Sigmoid colon (tissue), 6 donors: ENCODE measurements at regions not wholly inside any gene's neighbourhood (a gene's known extent, or its start where the extent isn't known, plus 50 kb on each side); places are given as distances from the start of the nearest gene placed in this dataset.

ENCODE experiments used
- DNase-seq: peaks from one replicate; pipeline ENCODE4 v3.0.0-alpha.2; 2019
- H3K27ac ChIP-seq, 4 donors: fragments of 200-600 bp; sonication (generic); one replicate each; pipeline ENCODE4 v1.5.1; 2016 to 2019; ENCODE audit warnings: mild to moderate bottlenecking in 1 of 4
- H3K27me3 ChIP-seq, 3 donors: fragments of 200-600 bp; sonication (generic); one replicate each; pipeline ENCODE4 v1.5.1; 2019; ENCODE audit warnings: mild to moderate bottlenecking in 1 of 3
- H3K36me3 ChIP-seq, 4 donors: fragments of 200-600 bp; sonication (generic); one replicate each; pipeline ENCODE4 v1.5.1; 2016 to 2019
- H3K4me1 ChIP-seq, 4 donors: fragments of 200-600 bp; sonication (generic); one replicate each; pipeline ENCODE4 v1.5.1; 2017 to 2019
- H3K4me3 ChIP-seq, 4 donors: fragments of 200-600 bp; sonication (generic); one replicate each; pipeline ENCODE4 v1.5.1; 2017 to 2019; ENCODE audit warnings: mild to moderate bottlenecking in 2 of 4, moderate library complexity in 1 of 4
- H3K9me3 ChIP-seq, 4 donors: fragments of 200-600 bp in 3 of 4; sonication (generic) in 3 of 4; one replicate each; pipeline versions ENCODE4 v1.5.1 to v1.6.1; 2013 to 2019
- CTCF ChIP-seq, 4 experiments: fragments of 450-650 bp in 3 of 4; fragments of 200-600 bp in 1 of 4; IDR thresholded peaks; one replicate each; pipeline ENCODE4 v1.5.1; 2016 to 2019; ENCODE audit warnings: antibody characterized with exemption in 4 of 4, mild to moderate bottlenecking in 3 of 4, moderate library complexity in 2 of 4
- EP300 ChIP-seq, 4 donors: sonication (generic); formaldehyde crosslinking; IDR thresholded peaks; one replicate each; pipeline ENCODE4 v1.6.1; 2017; ENCODE audit warnings: antibody characterized with exemption in 4 of 4
- POLR2A ChIP-seq, 2 donors: fragments of 450-650 bp; IDR thresholded peaks; one replicate each; pipeline ENCODE4 v1.6.1; 2016; ENCODE audit warnings: antibody characterized with exemption in 2 of 2, mild to moderate bottlenecking in 2 of 2, moderate library complexity in 2 of 2
- POLR2AphosphoS5 ChIP-seq, 4 donors: sonication (generic); formaldehyde crosslinking; IDR thresholded peaks; one replicate each; pipeline ENCODE4 v1.6.1; 2017; ENCODE audit warnings: antibody characterized with exemption in 4 of 4
- WGBS, 2 donors: extraction: QIAGEN DNeasy Blood & Tissue Kit; methylation state at CpG; one replicate each; pipeline ENCODE4 v1.1.7; 2013; 5-methylcytosine and 5-hydroxymethylcytosine counted together
- intact Hi-C: fragments of 100-400 bp; cut with DNase I; formaldehyde crosslinking; loops from one replicate; pipeline ENCODE4 v1.15.1; 2023
- donor health status: healthy with polysubstance abuse.
- donor health status: healthy.

DNA sequence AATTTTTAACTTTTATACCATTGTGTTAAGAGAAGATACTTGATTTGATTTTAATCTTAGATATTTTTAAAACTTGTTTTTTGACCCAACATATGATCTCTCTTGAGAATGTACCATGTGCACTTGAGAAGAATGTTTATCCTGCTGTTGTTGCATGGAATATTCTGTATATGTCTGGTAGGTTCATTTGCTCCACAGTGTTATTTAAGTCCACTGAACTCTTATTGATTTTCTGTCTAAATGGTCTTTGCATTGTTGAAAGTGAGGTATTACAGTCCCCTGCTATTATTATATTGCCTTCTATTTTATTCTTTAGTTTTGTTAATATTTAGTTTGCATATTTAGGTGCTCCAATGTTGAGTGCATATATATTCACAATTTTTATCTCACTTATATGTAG, 397.3 kb upstream of the CCDC179 start:
- intact Hi-C loops, result no loop called here
- H3K4me3 ChIP-seq, result no peak overlapping the region
- H3K9me3 ChIP-seq, result no peaks in the 10 kb centered on the region
- no peak overlapping the region for H3K27ac ChIP-seq
- no peak for DNase-seq
- H3K27me3 ChIP-seq, result no peaks in the 10 kb centered on the region
- H3K4me1 ChIP-seq, result no peaks in the 10 kb centered on the region
- no peaks in the 10 kb centered on the region for H3K36me3 ChIP-seq
- TF ChIP-seq EP300 (IDR thresholded peaks at IDR 0.05) (no peak), POLR2AphosphoS5 (IDR thresholded peaks at IDR 0.05) (no peak), POLR2A (IDR thresholded peaks at IDR 0.05) (no peak), CTCF (IDR thresholded peaks at IDR 0.05) (no peak)

GRCh38 chr11:23263466-23263865, 403.2 kb upstream of the CCDC179 start:
- no peaks in the 10 kb centered on the region for H3K36me3 ChIP-seq
- H3K4me3 ChIP-seq, result no peak overlapping the region
- DNase-seq, result no peak
- H3K4me1 ChIP-seq, result no peaks in the 10 kb centered on the region
- no peaks in the 10 kb centered on the region for H3K9me3 ChIP-seq
- intact Hi-C loops, result no loop called here
- no peaks in the 10 kb centered on the region for H3K27me3 ChIP-seq
- TF ChIP-seq POLR2AphosphoS5 (IDR thresholded peaks at IDR 0.05) (no peak), POLR2A (IDR thresholded peaks at IDR 0.05) (no peak), EP300 (IDR thresholded peaks at IDR 0.05) (no peak), CTCF (IDR thresholded peaks at IDR 0.05) (no peak)
- no peak overlapping the region for H3K27ac ChIP-seq

DNA sequence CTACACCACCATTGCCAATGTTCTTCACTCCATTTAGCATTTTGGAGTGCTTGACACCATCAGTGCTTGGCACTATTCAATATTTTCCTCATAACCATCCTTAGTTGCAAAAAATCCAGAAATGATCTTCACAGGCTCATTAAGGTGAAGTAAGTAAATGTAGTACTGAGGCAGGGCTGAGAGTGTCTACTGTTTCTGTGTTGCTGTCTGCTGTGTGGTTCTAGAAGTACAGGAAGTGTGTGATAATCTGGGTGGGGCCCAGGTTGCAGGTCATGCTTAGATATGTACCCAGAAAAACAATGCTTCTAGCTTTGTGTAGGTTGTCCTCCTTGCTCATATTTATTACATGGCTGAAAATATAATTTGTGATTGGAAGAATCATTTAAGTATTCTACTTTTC, 411.8 kb upstream of the CCDC179 start:
- TF ChIP-seq CTCF (IDR thresholded peaks at IDR 0.05) (no peak), POLR2AphosphoS5 (IDR thresholded peaks at IDR 0.05) (no peak), EP300 (IDR thresholded peaks at IDR 0.05) (no peak), POLR2A (IDR thresholded peaks at IDR 0.05) (no peak)
- H3K27me3 ChIP-seq, result no peaks in the 10 kb centered on the region
- no peak overlapping the region for H3K4me3 ChIP-seq
- no peaks in the 10 kb centered on the region for H3K4me1 ChIP-seq
- H3K36me3 ChIP-seq, result no peaks in the 10 kb centered on the region
- intact Hi-C loops, result no loop called here
- H3K9me3 ChIP-seq, result no peaks in the 10 kb centered on the region
- H3K27ac ChIP-seq, result no peak overlapping the region
- DNase-seq, result no peak

DNA sequence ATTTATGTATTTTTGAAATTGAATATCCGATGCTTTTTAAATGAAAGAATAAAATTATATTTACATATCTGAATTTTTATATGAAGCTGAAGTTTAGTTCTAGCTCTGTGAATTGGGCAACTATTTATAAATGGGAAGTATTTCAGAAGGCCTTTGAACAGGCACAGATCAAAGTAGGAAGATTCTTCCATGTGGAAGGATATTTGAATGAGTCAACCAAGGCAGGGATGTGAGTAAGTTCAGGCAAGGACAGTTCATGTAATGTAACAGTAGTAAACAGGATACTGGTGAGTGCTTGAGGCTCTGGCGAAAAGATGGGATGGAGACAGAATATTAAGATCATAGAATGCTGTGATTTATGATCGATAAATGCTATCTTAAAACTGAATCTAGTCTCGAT, 417.8 kb upstream of the CCDC179 start:
- intact Hi-C loops, result no loop called here
- WGBS, 2 donors, result 91 to 95% methylated on average over 4 of the region's 4 CpGs
- Histone ChIP-seq H3K9me3 (no peaks in the 10 kb centered on the region), H3K27ac (no peak overlapping the region), H3K27me3 (no peaks in the 10 kb centered on the region), H3K4me1 (no peaks in the 10 kb centered on the region), H3K4me3 (no peak overlapping the region), H3K36me3 (no peaks in the 10 kb centered on the region)
- no peak for TF ChIP-seq POLR2AphosphoS5 (IDR thresholded peaks at IDR 0.05)
- no peak for TF ChIP-seq POLR2A (IDR thresholded peaks at IDR 0.05)
- TF ChIP-seq EP300 (IDR thresholded peaks at IDR 0.05), result no peak
- TF ChIP-seq CTCF (IDR thresholded peaks at IDR 0.05), result no peak
- DNase-seq, result no peak

- no peak for DNase-seq
- no peaks in the 10 kb centered on the region for H3K36me3 ChIP-seq
- no peak overlapping the region for H3K4me3 ChIP-seq
- no peaks in the 10 kb centered on the region for H3K9me3 ChIP-seq
- H3K4me1 ChIP-seq, result no peaks in the 10 kb centered on the region
- H3K27ac ChIP-seq, result no peak overlapping the region
- H3K27me3 ChIP-seq, result no peaks in the 10 kb centered on the region
- 92 to 94% methylated on average over 2 of the region's 2 CpGs for WGBS, 2 donors
- TF ChIP-seq POLR2A (IDR thresholded peaks at IDR 0.05) (no peak), CTCF (IDR thresholded peaks at IDR 0.05) (no peak), EP300 (IDR thresholded peaks at IDR 0.05) (no peak)
- intact Hi-C loops, result no loop called here
These were observed 419.8 kb upstream of the CCDC179 start for GRCh38 chr11:23280088-23280487.
